ENCODE measurements at regions not wholly inside any gene's neighbourhood (a gene's known extent, or its start where the extent isn't known, plus 50 kb on each side); places are given as distances from the start of the nearest gene placed in this dataset.

DNA sequence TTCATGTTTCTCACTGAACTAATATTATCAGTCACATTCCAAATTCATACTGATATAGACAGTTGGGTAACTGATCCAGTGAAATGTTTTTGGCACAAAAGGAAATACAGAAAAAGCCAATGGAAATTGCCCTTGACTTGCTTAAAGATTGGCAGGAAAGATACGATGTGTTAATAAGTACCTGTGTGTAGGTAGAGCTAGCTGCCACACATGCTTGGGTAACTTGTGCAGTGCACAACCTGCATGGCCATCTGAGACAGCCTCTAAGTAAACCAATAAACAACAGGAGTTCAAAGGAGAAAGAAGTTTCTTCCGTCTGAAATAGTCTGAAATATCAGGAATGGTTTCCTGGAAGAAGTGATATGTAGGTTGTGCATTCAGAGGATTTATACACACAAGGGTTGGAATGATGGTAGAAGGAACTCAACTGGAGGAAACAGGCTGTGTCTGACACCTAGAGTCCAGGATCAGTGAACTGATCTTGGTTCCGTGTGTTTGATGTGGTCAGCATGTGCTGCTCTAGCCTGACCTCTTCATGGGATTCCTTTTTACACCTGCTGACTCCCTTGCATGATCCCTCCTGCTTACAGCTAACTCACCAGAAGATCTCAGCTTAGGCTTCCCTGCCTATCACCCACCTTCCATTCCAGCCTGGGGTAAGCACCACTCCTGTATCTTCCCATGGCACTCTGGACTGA, 81.4 kb upstream of the KRR1 start (continued):
- TF ChIP-seq ATF2 (CRISPR knock-in tag; IDR thresholded peaks at IDR 0.05; ENCODE audit: borderline replicate concordance, low read depth) (no peak), FOXJ3 (CRISPR knock-in tag; IDR thresholded peaks at IDR 0.05; ENCODE audit: borderline replicate concordance) (no peak), ZMAT4 (CRISPR knock-in tag; IDR thresholded peaks at IDR 0.05) (no peak), ZNF121 (CRISPR knock-in tag; IDR thresholded peaks at IDR 0.05) (no peak), JAZF1 (CRISPR knock-in tag; IDR thresholded peaks at IDR 0.05) (no peak), ZNF219 (CRISPR knock-in tag; IDR thresholded peaks at IDR 0.05; ENCODE audit: borderline replicate concordance) (no peak), ZNF423 (CRISPR knock-in tag; IDR thresholded peaks at IDR 0.05) (no peak)
- TF ChIP-seq, protein P1, sequence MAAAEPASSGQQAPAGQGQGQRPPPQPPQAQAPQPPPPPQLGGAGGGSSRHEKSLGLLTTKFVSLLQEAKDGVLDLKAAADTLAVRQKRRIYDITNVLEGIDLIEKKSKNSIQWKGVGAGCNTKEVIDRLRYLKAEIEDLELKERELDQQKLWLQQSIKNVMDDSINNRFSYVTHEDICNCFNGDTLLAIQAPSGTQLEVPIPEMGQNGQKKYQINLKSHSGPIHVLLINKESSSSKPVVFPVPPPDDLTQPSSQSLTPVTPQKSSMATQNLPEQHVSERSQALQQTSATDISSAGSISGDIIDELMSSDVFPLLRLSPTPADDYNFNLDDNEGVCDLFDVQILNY (CRISPR knock-in tag; IDR thresholded peaks at IDR 0.05), result no peak
- TF ChIP-seq, protein P2, sequence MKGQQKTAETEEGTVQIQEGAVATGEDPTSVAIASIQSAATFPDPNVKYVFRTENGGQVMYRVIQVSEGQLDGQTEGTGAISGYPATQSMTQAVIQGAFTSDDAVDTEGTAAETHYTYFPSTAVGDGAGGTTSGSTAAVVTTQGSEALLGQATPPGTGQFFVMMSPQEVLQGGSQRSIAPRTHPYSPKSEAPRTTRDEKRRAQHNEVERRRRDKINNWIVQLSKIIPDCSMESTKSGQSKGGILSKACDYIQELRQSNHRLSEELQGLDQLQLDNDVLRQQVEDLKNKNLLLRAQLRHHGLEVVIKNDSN (CRISPR knock-in tag; IDR thresholded peaks at IDR 0.05), result no peak
- TF ChIP-seq, protein P3, sequence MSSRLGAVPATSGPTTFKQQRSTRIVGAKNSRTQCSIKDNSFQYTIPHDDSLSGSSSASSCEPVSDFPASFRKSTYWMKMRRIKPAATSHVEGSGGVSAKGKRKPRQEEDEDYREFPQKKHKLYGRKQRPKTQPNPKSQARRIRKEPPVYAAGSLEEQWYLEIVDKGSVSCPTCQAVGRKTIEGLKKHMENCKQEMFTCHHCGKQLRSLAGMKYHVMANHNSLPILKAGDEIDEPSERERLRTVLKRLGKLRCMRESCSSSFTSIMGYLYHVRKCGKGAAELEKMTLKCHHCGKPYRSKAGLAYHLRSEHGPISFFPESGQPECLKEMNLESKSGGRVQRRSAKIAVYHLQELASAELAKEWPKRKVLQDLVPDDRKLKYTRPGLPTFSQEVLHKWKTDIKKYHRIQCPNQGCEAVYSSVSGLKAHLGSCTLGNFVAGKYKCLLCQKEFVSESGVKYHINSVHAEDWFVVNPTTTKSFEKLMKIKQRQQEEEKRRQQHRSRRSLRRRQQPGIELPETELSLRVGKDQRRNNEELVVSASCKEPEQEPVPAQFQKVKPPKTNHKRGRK (CRISPR knock-in tag; IDR thresholded peaks at IDR 0.05; ENCODE audit: borderline replicate concordance), result no peak
- TF ChIP-seq, protein P4, sequence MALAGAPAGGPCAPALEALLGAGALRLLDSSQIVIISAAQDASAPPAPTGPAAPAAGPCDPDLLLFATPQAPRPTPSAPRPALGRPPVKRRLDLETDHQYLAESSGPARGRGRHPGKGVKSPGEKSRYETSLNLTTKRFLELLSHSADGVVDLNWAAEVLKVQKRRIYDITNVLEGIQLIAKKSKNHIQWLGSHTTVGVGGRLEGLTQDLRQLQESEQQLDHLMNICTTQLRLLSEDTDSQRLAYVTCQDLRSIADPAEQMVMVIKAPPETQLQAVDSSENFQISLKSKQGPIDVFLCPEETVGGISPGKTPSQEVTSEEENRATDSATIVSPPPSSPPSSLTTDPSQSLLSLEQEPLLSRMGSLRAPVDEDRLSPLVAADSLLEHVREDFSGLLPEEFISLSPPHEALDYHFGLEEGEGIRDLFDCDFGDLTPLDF (CRISPR knock-in tag; IDR thresholded peaks at IDR 0.05), result no peak
- TF ChIP-seq, protein P5, sequence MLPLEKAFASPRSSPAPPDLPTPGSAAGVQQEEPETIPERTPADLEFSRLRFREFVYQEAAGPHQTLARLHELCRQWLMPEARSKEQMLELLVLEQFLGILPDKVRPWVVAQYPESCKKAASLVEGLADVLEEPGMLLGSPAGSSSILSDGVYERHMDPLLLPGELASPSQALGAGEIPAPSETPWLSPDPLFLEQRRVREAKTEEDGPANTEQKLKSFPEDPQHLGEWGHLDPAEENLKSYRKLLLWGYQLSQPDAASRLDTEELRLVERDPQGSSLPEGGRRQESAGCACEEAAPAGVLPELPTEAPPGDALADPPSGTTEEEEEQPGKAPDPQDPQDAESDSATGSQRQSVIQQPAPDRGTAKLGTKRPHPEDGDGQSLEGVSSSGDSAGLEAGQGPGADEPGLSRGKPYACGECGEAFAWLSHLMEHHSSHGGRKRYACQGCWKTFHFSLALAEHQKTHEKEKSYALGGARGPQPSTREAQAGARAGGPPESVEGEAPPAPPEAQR (CRISPR knock-in tag; IDR thresholded peaks at IDR 0.05), result no peak
- TF ChIP-seq, protein P6, sequence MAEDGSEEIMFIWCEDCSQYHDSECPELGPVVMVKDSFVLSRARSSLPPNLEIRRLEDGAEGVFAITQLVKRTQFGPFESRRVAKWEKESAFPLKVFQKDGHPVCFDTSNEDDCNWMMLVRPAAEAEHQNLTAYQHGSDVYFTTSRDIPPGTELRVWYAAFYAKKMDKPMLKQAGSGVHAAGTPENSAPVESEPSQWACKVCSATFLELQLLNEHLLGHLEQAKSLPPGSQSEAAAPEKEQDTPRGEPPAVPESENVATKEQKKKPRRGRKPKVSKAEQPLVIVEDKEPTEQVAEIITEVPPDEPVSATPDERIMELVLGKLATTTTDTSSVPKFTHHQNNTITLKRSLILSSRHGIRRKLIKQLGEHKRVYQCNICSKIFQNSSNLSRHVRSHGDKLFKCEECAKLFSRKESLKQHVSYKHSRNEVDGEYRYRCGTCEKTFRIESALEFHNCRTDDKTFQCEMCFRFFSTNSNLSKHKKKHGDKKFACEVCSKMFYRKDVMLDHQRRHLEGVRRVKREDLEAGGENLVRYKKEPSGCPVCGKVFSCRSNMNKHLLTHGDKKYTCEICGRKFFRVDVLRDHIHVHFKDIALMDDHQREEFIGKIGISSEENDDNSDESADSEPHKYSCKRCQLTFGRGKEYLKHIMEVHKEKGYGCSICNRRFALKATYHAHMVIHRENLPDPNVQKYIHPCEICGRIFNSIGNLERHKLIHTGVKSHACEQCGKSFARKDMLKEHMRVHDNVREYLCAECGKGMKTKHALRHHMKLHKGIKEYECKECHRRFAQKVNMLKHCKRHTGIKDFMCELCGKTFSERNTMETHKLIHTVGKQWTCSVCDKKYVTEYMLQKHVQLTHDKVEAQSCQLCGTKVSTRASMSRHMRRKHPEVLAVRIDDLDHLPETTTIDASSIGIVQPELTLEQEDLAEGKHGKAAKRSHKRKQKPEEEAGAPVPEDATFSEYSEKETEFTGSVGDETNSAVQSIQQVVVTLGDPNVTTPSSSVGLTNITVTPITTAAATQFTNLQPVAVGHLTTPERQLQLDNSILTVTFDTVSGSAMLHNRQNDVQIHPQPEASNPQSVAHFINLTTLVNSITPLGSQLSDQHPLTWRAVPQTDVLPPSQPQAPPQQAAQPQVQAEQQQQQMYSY (CRISPR knock-in tag; IDR thresholded peaks at IDR 0.05), result no peak

- TF ChIP-seq, protein P2 (CRISPR knock-in tag; IDR thresholded peaks at IDR 0.05), result no peak
- TF ChIP-seq, protein P4 (CRISPR knock-in tag; IDR thresholded peaks at IDR 0.05), result no peak
- TF ChIP-seq ZNF423 (CRISPR knock-in tag; IDR thresholded peaks at IDR 0.05), result no peak
- no peak for TF ChIP-seq FOXJ3 (CRISPR knock-in tag; IDR thresholded peaks at IDR 0.05; ENCODE audit: borderline replicate concordance)
- no peak for TF ChIP-seq JUN (CRISPR knock-in tag; IDR thresholded peaks at IDR 0.05)
- CTCF ChIA-PET, result interaction anchor here (1.6 kb wide), 1 partner anchor 19 kb away, joined by 3 read pairs; no protein-coding TSS in a partner anchor
- Mint-ChIP-seq H3K9me3 (peaks cover 12% of the 10 kb centered on the region), H3K4me3 (no peak overlapping the region), H3K36me3 (no peaks in the 10 kb centered on the region), H3K4me1 (peaks cover 7% of the 10 kb centered on the region), H3K27me3 (ENCODE audit: low read depth) (no peaks in the 10 kb centered on the region), H3K27ac (no peak overlapping the region)
- no peak for DNase-seq (ENCODE audit: low spot score)
- no peak for ATAC-seq
- POLR2A ChIA-PET, result no interaction called here
These were observed 80.7 kb upstream of the KRR1 start for GRCh38 chr12:75592086-75592485.

Measured in WTC11 (cell line).